ENCODE measurements at regions not wholly inside any gene's neighbourhood (a gene's known extent, or its start where the extent isn't known, plus 50 kb on each side); places are given as distances from the start of the nearest gene placed in this dataset.

DNA sequence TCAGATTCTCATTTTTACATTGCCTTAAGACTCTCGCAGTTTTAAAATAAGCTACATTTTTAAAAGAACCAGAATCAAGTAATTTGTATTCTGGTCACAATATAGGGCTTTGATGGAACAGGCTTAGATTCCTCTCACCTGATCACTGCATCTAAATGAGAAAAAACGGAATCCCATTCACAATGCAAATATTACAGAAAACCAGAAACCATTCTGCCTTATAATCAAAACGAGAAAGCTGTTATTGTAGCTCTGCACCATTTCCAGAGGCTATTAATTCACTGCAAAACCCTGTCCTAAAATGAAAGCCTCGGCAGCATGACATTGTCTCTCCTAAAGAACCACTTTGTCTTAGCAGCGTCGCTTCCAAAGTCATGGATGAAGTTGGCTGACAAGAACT, 116.1 kb upstream of the ZNF366 start:
- DNase-seq (no peak), ATAC-seq (no peak)
- Mint-ChIP-seq H3K9me3 (no peaks in the 10 kb centered on the region), H3K27me3 (peaks cover 46% of the 10 kb centered on the region), H3K27ac (no peak overlapping the region), H3K4me1 (no peaks in the 10 kb centered on the region), H3K4me3 (no peak overlapping the region)

DNA sequence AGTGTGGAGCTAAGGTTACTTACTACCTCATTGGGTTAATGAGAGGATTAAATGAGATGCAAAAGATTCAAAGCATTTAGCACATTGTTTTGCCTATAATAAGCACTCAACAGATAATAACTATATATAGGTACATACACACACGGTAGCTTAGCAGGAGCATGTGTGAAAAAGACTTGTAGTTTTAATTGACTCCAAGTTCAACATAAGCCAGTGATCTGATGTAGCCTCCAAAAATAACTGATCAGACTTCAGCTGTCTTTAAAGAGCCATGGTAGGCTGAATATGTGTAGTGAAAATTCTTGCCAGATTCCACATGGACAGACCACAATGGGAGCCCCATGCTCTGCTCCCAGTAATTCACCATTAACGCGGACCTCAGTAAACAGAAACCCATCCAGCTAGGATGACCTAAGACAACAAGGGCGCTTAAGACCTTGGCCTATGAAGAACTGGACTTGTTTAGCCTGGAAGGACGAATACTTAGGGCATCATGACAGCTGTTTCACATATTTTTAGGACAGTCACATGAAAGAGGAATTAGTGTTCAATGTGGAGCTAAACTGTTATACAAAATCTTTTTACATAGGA, 115.1 kb upstream of the ZNF366 start:
- Mint-ChIP-seq H3K27me3 (peaks cover 46% of the 10 kb centered on the region), H3K27ac (no peak overlapping the region), H3K4me3 (no peak overlapping the region), H3K4me1 (no peaks in the 10 kb centered on the region), H3K9me3 (no peaks in the 10 kb centered on the region)
- no peak for DNase-seq
- no peak for ATAC-seq

DNA sequence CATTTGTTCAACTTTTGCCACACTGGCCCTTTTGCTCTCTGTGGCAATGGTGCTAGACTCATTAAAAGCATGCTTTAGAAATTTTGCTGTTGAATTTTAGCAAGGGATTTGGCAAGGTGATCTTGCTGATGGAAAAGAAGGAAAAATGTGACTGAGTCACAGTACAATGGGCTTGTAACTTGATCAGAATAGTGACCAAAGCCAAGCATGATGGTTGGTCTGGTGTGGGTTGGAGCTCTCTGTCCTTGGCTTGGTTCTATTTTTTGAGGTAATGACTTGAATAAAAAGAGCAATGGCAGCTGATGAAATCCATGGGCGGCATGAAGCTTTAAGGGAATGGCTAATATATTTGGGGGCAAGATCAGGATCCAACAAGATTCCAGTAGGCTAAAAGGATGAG, 114.4 kb upstream of the ZNF366 start:
- H3K9me3 Mint-ChIP-seq: no peaks in the 10 kb centered on the region
- no peaks in the 10 kb centered on the region for H3K4me1 Mint-ChIP-seq
- DNase-seq (no peak), ATAC-seq (no peak)
- peaks cover 46% of the 10 kb centered on the region for H3K27me3 Mint-ChIP-seq
- H3K27ac Mint-ChIP-seq: no peak overlapping the region
- no peak overlapping the region for H3K4me3 Mint-ChIP-seq

DNA sequence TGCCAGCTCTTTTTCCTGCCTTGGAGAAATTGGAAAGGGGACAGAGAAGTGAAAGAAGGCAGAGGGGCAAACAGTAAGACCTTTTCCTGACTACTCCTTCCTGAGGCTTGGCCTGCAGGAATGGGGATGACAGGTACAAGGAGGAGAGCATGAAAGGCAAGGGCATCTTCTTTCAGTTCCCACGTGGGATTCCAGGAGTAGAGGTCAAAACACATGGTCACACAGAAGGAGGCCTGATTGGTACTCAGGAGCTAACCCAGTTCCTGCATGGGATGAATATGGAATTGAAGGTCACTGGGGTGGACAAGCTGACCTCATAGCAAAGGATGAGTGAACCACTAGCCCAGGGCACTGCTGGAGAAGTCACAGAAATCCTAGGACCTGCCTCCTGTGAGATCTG, 112.5 kb upstream of the ZNF366 start:
- Mint-ChIP-seq H3K4me1 (no peaks in the 10 kb centered on the region), H3K9me3 (no peaks in the 10 kb centered on the region), H3K27me3 (peaks cover 28% of the 10 kb centered on the region), H3K27ac (peak overlapping the region in 1 of 2 donors; percentile 21), H3K4me3 (no peak overlapping the region)
- DNase-seq: no peak
- no peak for ATAC-seq

DNA sequence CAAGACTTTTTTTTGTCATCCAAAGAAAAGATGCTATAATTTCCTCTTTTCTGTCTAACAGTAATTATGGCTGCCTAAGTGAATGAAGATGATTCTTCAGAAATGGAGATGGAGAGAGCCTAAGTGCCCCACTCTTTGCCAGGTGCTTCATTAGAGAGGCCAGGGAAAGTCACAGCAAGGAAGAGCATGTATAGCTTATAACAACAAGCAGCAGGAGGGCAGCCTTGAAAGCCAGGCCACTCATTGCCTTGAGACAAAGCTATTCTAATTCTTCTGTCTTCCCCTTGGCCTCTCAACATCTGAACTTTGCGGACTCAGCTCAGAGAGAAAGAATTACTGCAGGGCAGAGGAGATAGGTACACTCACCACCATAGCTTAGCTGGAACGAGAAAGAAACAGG, 112.0 kb upstream of the ZNF366 start:
- H3K4me3 Mint-ChIP-seq: no peak overlapping the region
- ATAC-seq: no peak
- DNase-seq: no peak
- no peaks in the 10 kb centered on the region for H3K9me3 Mint-ChIP-seq
- no peaks in the 10 kb centered on the region for H3K4me1 Mint-ChIP-seq
- peaks cover 24% of the 10 kb centered on the region for H3K27me3 Mint-ChIP-seq
- H3K27ac Mint-ChIP-seq: no peak overlapping the region

DNA sequence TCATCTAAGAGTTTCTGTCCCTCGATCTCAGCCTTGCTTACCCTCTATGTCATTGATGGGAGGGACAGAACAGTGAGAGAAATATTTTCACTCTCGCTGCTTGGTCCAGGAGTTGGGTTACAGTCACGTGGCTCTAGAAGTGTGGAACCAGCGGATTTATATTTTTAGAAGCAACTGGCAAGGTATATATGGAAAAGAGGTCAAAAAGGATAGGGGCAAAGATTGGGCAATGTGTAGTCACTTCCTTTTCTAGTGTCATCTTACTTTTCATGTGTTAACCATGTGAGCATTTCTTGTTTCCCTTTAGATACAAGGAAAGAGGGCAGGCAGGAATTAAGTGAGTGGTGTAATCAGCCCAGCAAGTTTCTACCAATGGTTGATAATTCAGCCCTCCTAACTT, 111.5 kb upstream of the ZNF366 start:
- peaks cover 19% of the 10 kb centered on the region for H3K27me3 Mint-ChIP-seq
- no peak for DNase-seq
- no peak overlapping the region for H3K27ac Mint-ChIP-seq
- H3K4me3 Mint-ChIP-seq: no peak overlapping the region
- no peaks in the 10 kb centered on the region for H3K4me1 Mint-ChIP-seq
- ATAC-seq: no peak
- no peaks in the 10 kb centered on the region for H3K9me3 Mint-ChIP-seq

DNA sequence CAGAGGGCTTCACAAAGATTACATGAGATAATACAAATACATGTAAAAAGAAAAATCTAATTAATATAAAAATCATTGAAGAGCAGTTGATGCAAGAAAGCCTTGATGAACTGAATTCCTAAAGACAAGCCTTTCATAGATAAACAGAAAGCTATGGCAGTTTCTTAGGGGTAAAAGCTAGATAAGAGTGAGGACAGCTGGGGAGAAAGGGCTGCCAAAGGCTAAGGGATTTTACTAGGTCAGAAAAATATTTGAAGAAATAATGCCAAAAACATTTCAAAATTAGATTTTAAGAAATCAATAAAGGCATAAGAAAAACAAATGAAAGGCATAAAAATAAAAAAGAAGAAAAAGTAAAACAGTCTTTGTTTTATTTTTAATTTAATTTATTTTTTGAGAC, 107.9 kb upstream of the ZNF366 start:
- Mint-ChIP-seq H3K9me3 (no peaks in the 10 kb centered on the region), H3K4me3 (no peak overlapping the region), H3K4me1 (peaks cover 7% of the 10 kb centered on the region), H3K27me3 (peaks cover 23% of the 10 kb centered on the region), H3K27ac (no peak overlapping the region)
- no peak for DNase-seq
- no peak for ATAC-seq

DNA sequence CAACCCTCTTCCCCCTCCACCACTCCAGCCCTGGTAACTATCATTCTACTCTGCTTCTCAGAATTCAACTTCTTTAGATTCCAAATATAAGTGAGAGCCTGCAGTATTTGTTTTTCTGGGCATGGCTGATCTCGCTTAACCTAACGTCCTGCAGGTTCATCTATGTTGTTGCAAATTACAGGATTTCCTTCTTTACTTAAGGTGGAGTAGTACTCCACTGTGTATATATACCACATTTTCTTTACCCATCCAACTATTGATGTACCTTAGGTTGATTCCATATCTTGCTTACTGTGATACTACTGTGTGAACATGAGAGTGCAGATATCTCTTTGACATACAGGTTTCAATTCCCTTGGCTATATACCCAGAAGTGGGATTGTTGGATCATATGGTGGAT, 106.3 kb upstream of the ZNF366 start:
- Mint-ChIP-seq H3K27ac (no peak overlapping the region), H3K4me3 (no peak overlapping the region), H3K4me1 (peaks cover 7% of the 10 kb centered on the region), H3K27me3 (peaks cover 17% of the 10 kb centered on the region), H3K9me3 (no peaks in the 10 kb centered on the region)
- DNase-seq: no peak
- no peak for ATAC-seq

DNA sequence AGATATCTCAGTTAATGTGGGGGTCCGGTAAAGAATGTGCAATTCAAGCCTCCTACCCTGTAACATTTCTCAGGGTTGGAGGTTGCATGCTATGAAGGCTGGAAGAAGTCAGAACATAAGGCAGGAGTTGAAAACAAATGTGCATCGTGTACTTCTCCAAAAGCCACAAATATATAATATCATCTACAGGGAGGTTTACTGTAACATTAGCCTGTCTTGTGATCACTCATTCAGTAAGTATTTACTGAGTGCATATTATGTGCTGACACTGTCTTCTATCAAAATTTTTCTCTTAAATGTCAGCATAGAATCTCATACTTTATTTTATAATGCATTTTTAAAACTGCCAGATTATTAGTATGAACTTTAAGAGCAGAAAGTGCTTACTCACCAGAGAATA, 105.6 kb upstream of the ZNF366 start:
- DNase-seq (no peak), ATAC-seq (no peak)
- Mint-ChIP-seq H3K27me3 (peaks cover 17% of the 10 kb centered on the region), H3K4me1 (peaks cover 7% of the 10 kb centered on the region), H3K4me3 (no peak overlapping the region), H3K27ac (no peak overlapping the region), H3K9me3 (no peaks in the 10 kb centered on the region)

DNA sequence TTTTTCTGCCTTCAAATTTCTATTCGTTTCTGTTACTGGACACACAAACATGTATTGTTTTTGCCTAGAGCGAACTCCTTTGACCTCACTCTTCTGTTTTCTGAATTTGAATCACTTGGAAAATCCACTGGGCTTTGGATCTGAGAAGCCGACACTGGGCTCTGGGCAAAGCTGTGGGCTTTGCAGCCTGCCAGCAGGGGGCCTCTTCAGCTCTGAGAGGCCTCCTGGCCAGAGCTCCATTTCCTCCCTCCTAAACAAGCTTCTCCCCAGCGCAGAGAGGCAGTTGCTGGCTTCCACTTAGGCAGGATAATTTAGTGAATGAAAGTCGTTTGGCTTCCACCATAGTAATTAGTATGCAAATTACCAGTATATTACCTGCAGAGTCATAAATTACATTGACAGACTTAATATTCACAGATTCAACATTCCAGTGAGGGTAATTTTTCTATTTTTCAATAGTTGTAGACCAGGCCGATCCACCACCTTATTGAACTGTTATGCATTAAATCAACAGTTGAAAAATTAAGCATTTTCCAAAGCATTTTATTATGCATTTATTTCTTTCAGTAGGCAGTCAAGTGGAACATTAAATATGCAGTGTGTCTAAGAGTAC, 104.0 kb upstream of the ZNF366 start:
- Mint-ChIP-seq H3K9me3 (no peaks in the 10 kb centered on the region), H3K4me3 (no peak overlapping the region), H3K27me3 (peaks cover 21% of the 10 kb centered on the region), H3K4me1 (peaks cover 7% of the 10 kb centered on the region), H3K27ac (no peak overlapping the region)
- DNase-seq: peak; percentile 30 to 39
- peak; percentile 83 for ATAC-seq

DNA sequence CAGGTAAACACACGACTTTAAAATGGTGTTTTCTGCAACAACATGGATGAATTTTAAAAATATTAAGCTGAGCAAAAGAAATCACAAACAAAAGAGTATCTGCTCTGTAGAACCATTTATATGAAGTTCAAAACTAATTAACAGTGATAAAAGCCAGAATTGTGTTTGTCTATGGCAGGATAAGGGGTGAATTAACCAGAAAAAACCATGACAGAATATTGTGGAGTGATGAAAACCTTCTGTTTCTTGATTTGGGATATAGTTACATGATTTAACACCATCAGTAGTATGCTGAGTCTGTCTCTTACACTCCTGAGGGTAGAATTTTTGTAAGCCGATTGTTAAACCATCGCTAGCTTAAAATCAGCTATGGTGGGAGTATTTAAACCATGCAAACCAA, 101.7 kb upstream of the ZNF366 start:
- H3K4me1 Mint-ChIP-seq: peaks cover 7% of the 10 kb centered on the region
- DNase-seq (no peak), ATAC-seq (no peak)
- H3K9me3 Mint-ChIP-seq: no peaks in the 10 kb centered on the region
- H3K4me3 Mint-ChIP-seq: no peak overlapping the region
- H3K27ac Mint-ChIP-seq: no peak overlapping the region
- peaks cover 24% of the 10 kb centered on the region for H3K27me3 Mint-ChIP-seq

DNA sequence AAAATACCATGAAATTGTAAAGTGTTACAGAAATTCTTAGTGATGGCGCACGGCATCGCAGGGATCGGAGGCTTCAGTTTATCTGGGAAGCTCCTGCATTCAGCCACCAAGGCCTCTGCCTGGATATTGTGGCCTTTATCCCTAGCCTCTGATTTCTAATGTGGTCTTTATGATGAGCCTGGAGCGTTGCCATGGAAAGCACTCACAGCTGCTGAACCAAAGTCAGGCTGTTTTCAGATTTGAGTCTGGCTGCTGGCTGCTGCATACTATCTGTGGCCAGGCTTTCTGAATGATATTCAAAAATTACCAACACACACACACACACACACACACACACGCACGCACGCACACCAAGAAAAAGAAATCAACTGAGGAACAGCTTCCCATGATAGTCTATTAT, 101.1 kb upstream of the ZNF366 start:
- DNase-seq: no peak
- no peaks in the 10 kb centered on the region for H3K9me3 Mint-ChIP-seq
- ATAC-seq: no peak

DNA sequence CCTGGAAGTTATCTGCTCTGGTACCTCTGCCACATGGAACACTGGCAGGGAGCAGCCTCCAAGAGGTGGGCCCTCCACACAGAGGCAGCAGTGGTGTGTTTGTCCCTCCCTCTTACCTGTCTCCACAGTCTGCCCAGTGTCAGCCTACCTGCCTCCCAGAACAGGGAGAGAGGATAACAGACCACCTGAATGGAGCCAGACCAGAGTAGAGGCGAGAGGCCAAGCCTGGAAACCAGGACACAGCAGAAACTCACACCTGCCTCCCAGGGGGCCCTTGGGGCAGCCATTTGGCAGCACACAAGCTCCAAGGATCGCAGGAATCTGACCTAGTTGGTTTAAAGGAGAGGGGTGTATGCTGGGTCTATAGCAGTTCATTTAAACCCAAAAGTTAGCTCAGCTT, 100.2 kb upstream of the ZNF366 start:
- Mint-ChIP-seq H3K4me1 (peaks cover 7% of the 10 kb centered on the region), H3K4me3 (no peak overlapping the region), H3K9me3 (no peaks in the 10 kb centered on the region), H3K27me3 (peaks cover 24% of the 10 kb centered on the region), H3K27ac (no peak overlapping the region)
- ATAC-seq (no peak), DNase-seq (no peak)

More for the DNA sequence above, 101.1 kb upstream of the ZNF366 start:
- H3K27ac Mint-ChIP-seq: no peak overlapping the region
- H3K4me1 Mint-ChIP-seq: peaks cover 7% of the 10 kb centered on the region
- H3K4me3 Mint-ChIP-seq: no peak overlapping the region
- H3K27me3 Mint-ChIP-seq: peaks cover 24% of the 10 kb centered on the region

DNA sequence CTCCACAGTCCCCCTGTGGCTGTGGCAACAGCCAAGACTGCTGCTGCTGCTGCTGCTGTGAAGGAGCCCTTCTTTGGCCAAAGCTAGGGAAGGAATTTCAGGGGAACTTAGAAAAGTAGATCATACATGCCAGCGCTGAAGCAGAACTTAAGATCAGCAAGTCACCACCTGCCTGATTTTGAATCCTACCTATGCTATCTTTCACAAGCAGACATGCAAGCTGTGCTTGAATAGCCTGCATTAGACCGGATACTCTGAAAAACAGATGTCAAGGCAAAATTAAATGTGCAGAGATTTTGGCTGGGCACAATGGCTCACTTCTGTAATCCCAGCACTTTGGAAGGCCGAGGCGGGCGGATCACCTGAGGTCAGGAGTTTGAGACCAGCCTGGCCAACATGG, 99.3 kb upstream of the ZNF366 start:
- Mint-ChIP-seq H3K9me3 (no peaks in the 10 kb centered on the region), H3K27me3 (peaks cover 24% of the 10 kb centered on the region), H3K27ac (no peak overlapping the region), H3K4me3 (no peak overlapping the region), H3K4me1 (peaks cover 7% of the 10 kb centered on the region)
- DNase-seq: no peak
- no peak for ATAC-seq

DNA sequence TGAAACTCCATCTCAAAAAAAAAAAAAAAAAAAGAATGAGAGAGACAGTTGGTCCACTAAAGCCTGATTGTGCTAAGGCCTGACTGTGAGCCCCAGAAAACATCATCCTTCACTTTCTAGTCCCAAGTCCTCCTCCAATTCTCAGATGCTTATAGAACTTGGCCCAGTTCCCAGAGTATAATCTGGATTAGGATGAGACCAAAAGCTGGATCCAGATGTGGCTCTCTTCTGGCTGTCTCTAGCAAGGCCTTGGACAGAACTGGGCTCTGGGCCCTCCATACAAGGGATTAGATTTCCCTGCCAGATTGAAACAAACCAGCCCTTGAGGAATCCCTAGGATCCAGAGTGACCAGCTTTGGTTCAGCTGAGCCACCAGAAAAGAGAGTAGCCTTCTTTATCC, 98.4 kb upstream of the ZNF366 start:
- Mint-ChIP-seq H3K27me3 (peaks cover 15% of the 10 kb centered on the region), H3K27ac (no peak overlapping the region)
- ATAC-seq: no peak

DNA sequence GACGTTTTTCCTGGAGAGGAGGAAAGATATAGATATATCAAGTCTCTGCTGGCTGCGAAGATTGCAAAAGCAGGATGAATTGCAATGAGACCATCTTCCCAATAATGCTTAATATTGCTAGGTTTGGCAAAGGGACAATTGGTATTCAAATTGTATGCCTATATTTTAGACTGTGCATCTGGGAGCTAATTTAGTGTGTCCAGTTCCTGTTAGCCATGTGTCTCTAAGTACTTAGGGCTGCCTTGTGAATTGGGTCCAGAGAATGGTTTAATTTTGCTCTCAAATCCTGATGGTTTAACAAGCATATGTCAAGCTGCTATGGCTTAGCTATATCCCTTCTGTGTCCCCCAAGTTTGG, 97.6 kb upstream of the ZNF366 start:
- no peak overlapping the region for H3K27ac Mint-ChIP-seq
- no peak overlapping the region for H3K4me3 Mint-ChIP-seq
- no peaks in the 10 kb centered on the region for H3K9me3 Mint-ChIP-seq
- peaks cover 7% of the 10 kb centered on the region for H3K27me3 Mint-ChIP-seq
- ATAC-seq (no peak), DNase-seq (no peak)
- no peaks in the 10 kb centered on the region for H3K4me1 Mint-ChIP-seq

More for the DNA sequence above, 98.4 kb upstream of the ZNF366 start:
- H3K4me1 Mint-ChIP-seq: no peaks in the 10 kb centered on the region
- no peak for DNase-seq
- H3K4me3 Mint-ChIP-seq: no peak overlapping the region
- no peaks in the 10 kb centered on the region for H3K9me3 Mint-ChIP-seq

DNA sequence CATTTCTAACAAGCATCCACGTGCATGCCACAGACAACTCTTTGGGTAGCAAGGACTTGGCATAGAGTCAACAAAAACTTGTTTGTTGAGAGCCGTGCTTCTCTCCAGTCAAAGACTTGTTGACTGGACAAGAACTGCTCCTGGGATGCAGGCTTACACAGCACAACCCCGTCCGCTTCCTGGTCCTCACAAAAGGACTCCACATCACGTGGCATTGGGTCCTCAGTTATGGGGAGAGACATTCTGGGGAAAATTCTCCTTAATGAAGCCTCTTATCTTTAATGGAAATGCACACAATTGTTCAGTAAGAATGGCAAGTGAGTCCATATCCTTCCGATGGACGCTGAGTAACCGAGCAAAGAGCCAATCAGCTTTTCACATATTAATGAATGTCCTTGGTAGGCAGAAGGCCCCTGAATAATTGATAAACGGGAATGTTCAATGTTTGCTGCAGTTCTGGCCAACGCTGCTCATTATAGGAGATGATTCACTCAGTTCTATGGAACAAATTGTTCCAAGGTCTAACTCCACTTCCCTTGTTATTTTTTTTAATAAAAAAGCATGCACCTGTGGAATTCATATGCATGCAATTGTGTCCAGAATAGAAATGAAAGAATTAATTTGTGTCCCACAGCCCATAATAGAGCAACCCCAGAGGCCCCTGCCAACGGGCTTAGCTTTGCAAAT, 97.0 kb upstream of the ZNF366 start:
- no peaks in the 10 kb centered on the region for H3K9me3 Mint-ChIP-seq
- peaks cover 7% of the 10 kb centered on the region for H3K27me3 Mint-ChIP-seq
- H3K27ac Mint-ChIP-seq: no peak overlapping the region
- no peak overlapping the region for H3K4me3 Mint-ChIP-seq
- H3K4me1 Mint-ChIP-seq: no peaks in the 10 kb centered on the region
- ATAC-seq (no peak), DNase-seq (no peak)

All from stimulated activated naive CD8-positive, alpha-beta T cell treated with anti-CD3 and anti-CD28 coated beads, Interleukin-15, amount 100 ng/mL, for 72 hours (primary cell).